ENCODE measurements at regions not wholly inside any gene's neighbourhood (a gene's known extent, or its start where the extent isn't known, plus 50 kb on each side); places are given as distances from the start of the nearest gene placed in this dataset.

GRCh38 chr3:103337179-103337845, 902.5 kb downstream of the ZPLD1 start:
- no peak for TF ChIP-seq POLR2A (IDR thresholded peaks at IDR 0.05; ENCODE audit: low read length)
- TF ChIP-seq GATA1 (IDR thresholded peaks at IDR 0.05; ENCODE audit: low read depth, low read length): no peak
